BLaER1 (cell line): ENCODE measurements at regions not wholly inside any gene's neighbourhood (a gene's known extent, or its start where the extent isn't known, plus 50 kb on each side); places are given as distances from the start of the nearest gene placed in this dataset.
"Not testable (repeated sequence)": the region's sequence is repeated elsewhere in the genome, so short reads cannot be mapped to it uniquely, and the experiment has no call there.

Experiments used
- H3K27ac ChIP-seq: shearing (Covaris generic); formaldehyde crosslinking; 2 replicates; pipeline ENCODE4 v1.8.1; 2022
- H3K27me3 ChIP-seq: shearing (Covaris generic); formaldehyde crosslinking; 2 replicates; pipeline ENCODE4 v1.8.1; 2022
- H3K36me3 ChIP-seq: shearing (Covaris generic); formaldehyde crosslinking; 2 replicates; pipeline ENCODE4 v1.8.1; 2022
- H3K4me1 ChIP-seq: shearing (Covaris generic); formaldehyde crosslinking; 2 replicates; pipeline ENCODE4 v1.8.1; 2022
- H3K4me2 ChIP-seq: shearing (Covaris generic); formaldehyde crosslinking; 2 replicates; pipeline ENCODE4 v1.8.1; 2022
- H3K4me3 ChIP-seq: shearing (Covaris generic); formaldehyde crosslinking; 2 replicates; pipeline ENCODE4 v1.8.1; 2022
- H3K9ac ChIP-seq: shearing (Covaris generic); formaldehyde crosslinking; 2 replicates; pipeline ENCODE4 v1.8.1; 2022
- H3K9me3 ChIP-seq: shearing (Covaris generic); formaldehyde crosslinking; 2 replicates; pipeline ENCODE4 v1.8.1; 2022
- H4K20me1 ChIP-seq: shearing (Covaris generic); formaldehyde crosslinking; 2 replicates; pipeline ENCODE4 v1.8.1; 2022
- Cebpa-rat ChIP-seq: shearing (Covaris generic); IDR thresholded peaks from 2 replicates; pipeline ENCODE4 v1.8.1; 2022

DNA sequence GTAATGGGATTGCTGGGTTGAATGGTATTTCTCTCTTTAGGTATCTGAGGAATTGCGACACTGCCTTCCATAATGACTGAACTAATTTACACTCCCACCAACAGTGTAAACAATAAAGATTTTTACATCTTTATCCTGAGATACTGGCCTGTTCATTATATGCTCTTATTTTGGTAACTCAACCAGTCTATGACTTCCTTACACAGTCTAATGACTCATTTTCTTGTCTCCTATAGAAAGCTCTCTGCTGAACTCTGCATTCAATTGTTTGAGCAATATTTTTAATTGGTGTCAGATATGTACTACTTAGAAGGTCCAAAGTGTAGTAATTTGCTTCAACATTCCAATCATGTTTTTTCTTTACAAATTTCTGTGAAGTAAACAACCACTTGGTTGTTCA lies 1351.8 kb downstream of the FSCB start:
- Histone ChIP-seq H3K4me1 (no peaks in the 10 kb centered on the region), H3K27me3 (no peaks in the 10 kb centered on the region), H3K36me3 (no peaks in the 10 kb centered on the region), H3K27ac (no peak overlapping the region), H4K20me1 (no peaks in the 10 kb centered on the region), H3K4me3 (no peak overlapping the region), H3K9me3 (no peaks in the 10 kb centered on the region), H3K4me2 (no peak overlapping the region), H3K9ac (no peak overlapping the region)
- no peak for TF ChIP-seq Cebpa-rat

DNA sequence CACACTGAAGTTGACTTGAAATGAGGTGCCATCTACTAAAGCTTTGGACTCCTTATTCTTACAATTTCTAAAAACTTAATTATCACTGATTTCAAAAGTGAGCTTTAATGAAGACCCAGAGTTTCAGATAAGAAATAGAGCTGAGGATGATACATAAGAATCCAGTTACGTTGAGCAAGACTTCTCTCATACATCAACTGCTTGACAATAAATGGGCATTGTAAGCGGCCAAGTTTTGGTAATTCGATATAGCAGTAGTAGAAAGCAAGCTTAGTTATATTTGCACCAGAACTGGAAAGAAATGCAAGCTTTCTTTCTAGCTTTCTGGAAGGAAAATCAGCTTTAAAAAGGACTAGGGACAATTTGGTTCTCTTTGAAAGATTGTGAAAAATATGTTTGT lies 1359.6 kb downstream of the FSCB start:
- Histone ChIP-seq H3K36me3 (no peaks in the 10 kb centered on the region), H4K20me1 (no peaks in the 10 kb centered on the region), H3K4me1 (no peaks in the 10 kb centered on the region), H3K27ac (no peak overlapping the region), H3K9me3 (no peaks in the 10 kb centered on the region), H3K4me3 (no peak overlapping the region), H3K9ac (no peak overlapping the region), H3K4me2 (no peak overlapping the region), H3K27me3 (no peaks in the 10 kb centered on the region)
- no peak for TF ChIP-seq Cebpa-rat

GRCh38 chr14:43145361-43145760 lies 1361.7 kb downstream of the FSCB start:
- no peaks in the 10 kb centered on the region for H3K36me3 ChIP-seq
- H4K20me1 ChIP-seq: no peaks in the 10 kb centered on the region
- no peaks in the 10 kb centered on the region for H3K9me3 ChIP-seq
- H3K4me3 ChIP-seq: no peak overlapping the region
- H3K9ac ChIP-seq: no peak overlapping the region
- no peaks in the 10 kb centered on the region for H3K4me1 ChIP-seq
- no peak overlapping the region for H3K4me2 ChIP-seq
- no peaks in the 10 kb centered on the region for H3K27me3 ChIP-seq
- no peak for TF ChIP-seq Cebpa-rat
- H3K27ac ChIP-seq: no peak overlapping the region

GRCh38 chr14:43143106-43143505 lies 1364.0 kb downstream of the FSCB start:
- Histone ChIP-seq H3K27me3 (no peaks in the 10 kb centered on the region), H3K27ac (no peak overlapping the region), H3K36me3 (no peaks in the 10 kb centered on the region), H4K20me1 (no peaks in the 10 kb centered on the region), H3K9me3 (no peaks in the 10 kb centered on the region), H3K4me3 (no peak overlapping the region), H3K9ac (no peak overlapping the region), H3K4me1 (no peaks in the 10 kb centered on the region), H3K4me2 (no peak overlapping the region)
- TF ChIP-seq Cebpa-rat: no peak

DNA sequence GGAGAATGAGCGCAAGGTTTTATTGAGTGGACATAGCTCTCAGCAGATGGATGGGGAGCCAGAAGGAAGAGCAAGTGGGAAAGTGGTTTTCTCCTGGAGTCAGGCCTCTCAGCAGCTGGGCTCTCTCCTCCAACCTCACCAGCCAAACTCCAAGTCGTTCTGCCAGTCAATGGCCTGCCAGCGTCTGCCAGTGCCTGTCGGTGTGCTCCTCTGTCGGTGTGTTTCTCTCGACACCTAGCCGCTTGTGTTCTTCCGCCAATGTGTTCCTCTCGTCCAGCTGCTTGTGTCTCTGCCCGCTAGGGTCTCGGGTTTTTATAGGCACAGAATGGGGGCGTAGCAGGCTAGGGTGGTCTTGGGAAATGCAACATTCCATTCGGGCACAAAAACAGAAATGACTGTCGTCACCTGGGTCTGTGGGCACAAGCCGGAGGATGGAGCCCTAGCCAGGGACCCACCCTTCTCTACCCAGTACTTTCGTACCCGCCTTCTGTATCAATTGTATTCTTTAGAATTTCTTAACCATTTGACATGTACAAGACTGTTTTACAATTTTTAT lies 1365.4 kb downstream of the FSCB start:
- no peaks in the 10 kb centered on the region for H3K9me3 ChIP-seq
- no peak overlapping the region for H3K4me2 ChIP-seq
- no peak overlapping the region for H3K4me3 ChIP-seq
- H3K36me3 ChIP-seq: no peaks in the 10 kb centered on the region
- no peaks in the 10 kb centered on the region for H3K27me3 ChIP-seq
- no peak for TF ChIP-seq Cebpa-rat
- H3K27ac ChIP-seq: no peak overlapping the region
- no peaks in the 10 kb centered on the region for H4K20me1 ChIP-seq
- H3K9ac ChIP-seq: no peak overlapping the region
- no peaks in the 10 kb centered on the region for H3K4me1 ChIP-seq

GRCh38 chr14:43140453-43140852 lies 1366.6 kb downstream of the FSCB start:
- no peaks in the 10 kb centered on the region for H3K4me1 ChIP-seq
- H3K9ac ChIP-seq: no peak overlapping the region
- peaks cover 10% of the 10 kb centered on the region for H3K9me3 ChIP-seq
- no peak overlapping the region for H3K4me2 ChIP-seq
- TF ChIP-seq Cebpa-rat: no peak
- no peaks in the 10 kb centered on the region for H3K27me3 ChIP-seq
- H3K4me3 ChIP-seq: no peak overlapping the region
- no peaks in the 10 kb centered on the region for H3K36me3 ChIP-seq
- no peaks in the 10 kb centered on the region for H4K20me1 ChIP-seq
- no peak overlapping the region for H3K27ac ChIP-seq

DNA sequence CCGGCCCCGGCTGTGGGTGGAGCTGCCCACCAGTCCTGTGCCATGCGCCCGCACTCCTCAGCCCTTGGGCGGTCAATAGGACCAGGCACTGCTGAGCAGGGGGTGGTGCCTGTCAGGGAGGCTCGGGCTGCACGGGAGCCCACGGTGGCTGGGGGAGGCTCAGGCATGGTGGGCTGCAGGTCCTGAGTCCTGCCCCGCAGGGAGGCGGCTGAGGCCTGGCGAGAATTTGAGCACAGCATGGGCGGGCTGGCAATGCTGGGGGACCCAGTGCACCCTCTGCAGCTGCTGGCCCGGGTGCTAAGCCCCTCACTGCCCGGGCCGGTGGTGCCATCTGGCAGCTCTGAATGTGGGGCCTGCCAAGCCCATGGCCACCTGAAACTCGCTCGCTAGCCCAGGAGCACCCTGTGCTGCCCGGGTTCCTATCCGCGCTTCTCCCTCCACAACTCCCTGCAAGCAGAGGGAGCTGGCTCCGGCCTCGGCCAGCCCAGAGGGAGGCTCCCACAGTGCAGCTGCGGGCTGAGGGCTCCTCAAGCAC lies 1371.1 kb downstream of the FSCB start:
- H3K9me3 ChIP-seq: peaks cover 13% of the 10 kb centered on the region
- no peaks in the 10 kb centered on the region for H3K27me3 ChIP-seq
- no peak overlapping the region for H3K9ac ChIP-seq
- H3K27ac ChIP-seq: no peak overlapping the region
- H3K36me3 ChIP-seq: no peaks in the 10 kb centered on the region
- no peak overlapping the region for H3K4me3 ChIP-seq
- H3K4me1 ChIP-seq: no peaks in the 10 kb centered on the region
- TF ChIP-seq Cebpa-rat: no peak
- H4K20me1 ChIP-seq: no peaks in the 10 kb centered on the region
- no peak overlapping the region for H3K4me2 ChIP-seq

DNA sequence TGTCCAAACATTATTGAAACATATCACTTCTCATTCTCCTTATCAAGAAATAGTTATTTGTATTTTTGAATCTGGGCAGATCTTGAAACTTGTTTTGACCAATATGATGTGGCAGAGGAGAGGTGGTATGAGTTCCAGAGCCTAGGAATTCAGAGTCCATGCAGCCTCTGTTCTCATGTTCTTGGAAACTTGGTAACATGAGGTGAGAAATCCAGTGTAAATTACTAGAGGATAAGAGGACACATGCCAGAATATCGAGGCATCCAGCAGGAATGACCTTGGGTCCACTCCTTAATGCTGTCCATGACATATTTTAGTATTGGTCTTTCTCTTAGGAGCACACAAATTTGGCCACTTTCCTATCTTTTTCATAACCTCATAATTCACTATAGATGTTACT lies 1374.6 kb downstream of the FSCB start:
- no peak overlapping the region for H3K4me2 ChIP-seq
- H3K36me3 ChIP-seq: no peaks in the 10 kb centered on the region
- H4K20me1 ChIP-seq: no peaks in the 10 kb centered on the region
- no peaks in the 10 kb centered on the region for H3K4me1 ChIP-seq
- H3K4me3 ChIP-seq: no peak overlapping the region
- H3K27ac ChIP-seq: no peak overlapping the region
- H3K9ac ChIP-seq: no peak overlapping the region
- TF ChIP-seq Cebpa-rat: no peak
- peaks cover 13% of the 10 kb centered on the region for H3K9me3 ChIP-seq
- H3K27me3 ChIP-seq: no peaks in the 10 kb centered on the region

GRCh38 chr14:43128429-43128828 lies 1378.7 kb downstream of the FSCB start:
- H3K27me3 ChIP-seq, H3K4me2 ChIP-seq, H3K27ac ChIP-seq, H3K4me3 ChIP-seq, H4K20me1 ChIP-seq, H3K9ac ChIP-seq, H3K36me3 ChIP-seq, H3K4me1 ChIP-seq, H3K9me3 ChIP-seq: not testable (repeated sequence)

DNA sequence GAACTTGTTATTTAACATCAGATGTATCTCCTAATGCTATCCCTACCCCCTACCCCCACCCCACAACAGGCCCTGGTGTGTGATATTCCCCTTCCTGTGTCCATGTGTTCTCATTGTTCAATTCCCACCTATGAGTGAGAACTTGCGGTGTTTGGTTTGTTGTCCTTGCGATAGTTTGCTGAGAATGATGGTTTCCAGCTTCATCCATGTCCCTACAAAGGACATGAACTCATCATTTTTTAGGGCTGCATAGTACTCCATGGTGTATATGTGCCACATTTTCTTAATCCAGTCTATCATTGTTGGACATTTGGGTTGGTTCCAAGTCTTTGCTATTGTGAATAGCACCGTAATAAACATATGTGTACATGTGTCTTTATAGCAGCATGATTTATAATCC lies 1379.2 kb downstream of the FSCB start:
- not testable (repeated sequence) for H3K36me3 ChIP-seq, H3K4me1 ChIP-seq, H3K9me3 ChIP-seq, H4K20me1 ChIP-seq, H3K4me2 ChIP-seq, H3K27me3 ChIP-seq, H3K27ac ChIP-seq, H3K4me3 ChIP-seq, H3K9ac ChIP-seq

- no peak for TF ChIP-seq Cebpa-rat
- Histone ChIP-seq H3K27ac (no peak overlapping the region), H3K27me3 (no peaks in the 10 kb centered on the region), H4K20me1 (no peaks in the 10 kb centered on the region), H3K4me3 (no peak overlapping the region), H3K4me1 (no peaks in the 10 kb centered on the region), H3K36me3 (no peaks in the 10 kb centered on the region), H3K9ac (no peak overlapping the region), H3K4me2 (no peak overlapping the region), H3K9me3 (peaks cover 17% of the 10 kb centered on the region)
These were observed 1383.5 kb downstream of the FSCB start for GRCh38 chr14:43123544-43123943.
